ENCODE measurements at regions not wholly inside any gene's neighbourhood (a gene's known extent, or its start where the extent isn't known, plus 50 kb on each side); places are given as distances from the start of the nearest gene placed in this dataset.
A peak's percentile ranks its signal among the peaks of the same experiment; 100 is the strongest.

- TF ChIP-seq KDM5A (IDR thresholded peaks at IDR 0.05) (no peak), JUNB (IDR thresholded peaks at IDR 0.05) (no peak)
Measured at GRCh38 chr2:116953-117352, 70.6 kb upstream of the FAM110C start (continued).

GRCh38 chr2:115303-115702 is 69.0 kb upstream of the FAM110C start:
- Histone ChIP-seq H3K4me3 (no peak overlapping the region), H3K9me3 (no peaks in the 10 kb centered on the region), H3K4me1 (no peaks in the 10 kb centered on the region), H3K27ac (no peak overlapping the region), H3K4me2 (no peak overlapping the region)
- TF ChIP-seq ESRRA (IDR thresholded peaks at IDR 0.05; ENCODE audit: borderline replicate concordance, low read length) = no peak
- no peak for TF ChIP-seq KDM1A (IDR thresholded peaks at IDR 0.05; ENCODE audit: low read depth)
- no peak for TF ChIP-seq MAX (IDR thresholded peaks at IDR 0.05)
- no peak for TF ChIP-seq TP53 (CRISPR knock-in tag; IDR thresholded peaks at IDR 0.05)
- TF ChIP-seq GATA3 (IDR thresholded peaks at IDR 0.05; ENCODE audit: borderline replicate concordance) = no peak
- no peak for TF ChIP-seq CBX2 (IDR thresholded peaks at IDR 0.05; ENCODE audit: borderline replicate concordance, low read depth)
- FAIRE-seq (no peak), DNase-seq (ENCODE audit: low read depth in 1 of 2, low spot score in 1 of 2) (peak in 1 of 2 experiments; percentile 5), ATAC-seq (no peak)
- WGBS (ENCODE audit: missing lambda C conversion rate) = 2% methylated on average over 3 of the region's 3 CpGs
- ChIA-PET POLR2A (no interaction called here), CTCF (no interaction called here)

GRCh38 chr2:114616-115015 is 68.3 kb upstream of the FAM110C start:
- Histone ChIP-seq H3K4me3 (no peak overlapping the region), H3K4me2 (no peak overlapping the region), H3K9me3 (no peaks in the 10 kb centered on the region), H3K27ac (no peak overlapping the region), H3K4me1 (no peaks in the 10 kb centered on the region)
- no peak for ATAC-seq
- POLR2A ChIA-PET = no interaction called here
- no peak for FAIRE-seq
- CTCF ChIA-PET = no interaction called here
- DNase-seq (ENCODE audit: low read depth in 1 of 2, low spot score in 1 of 2) = no peak
- 19% methylated on average over 8 of the region's 8 CpGs for WGBS (ENCODE audit: missing lambda C conversion rate)
- no peak for TF ChIP-seq SREBF2 (IDR thresholded peaks at IDR 0.05)
- TF ChIP-seq HMGXB4 (CRISPR knock-in tag; IDR thresholded peaks at IDR 0.05; ENCODE audit: borderline replicate concordance) = no peak
- TF ChIP-seq EHF (CRISPR knock-in tag; IDR thresholded peaks at IDR 0.05) = no peak
- no peak for TF ChIP-seq BCL3 (IDR thresholded peaks at IDR 0.05)
- no peak for TF ChIP-seq ZNF302 (CRISPR knock-in tag; IDR thresholded peaks at IDR 0.05)
- TF ChIP-seq CTCF (IDR thresholded peaks at IDR 0.05) = no peak
- TF ChIP-seq POLR2A (IDR thresholded peaks at IDR 0.05; ENCODE audit: low read length) = no peak
- TF ChIP-seq ESRRA (IDR thresholded peaks at IDR 0.05; ENCODE audit: borderline replicate concordance, low read length) = no peak
- TF ChIP-seq BHLHE40 (IDR thresholded peaks at IDR 0.05; ENCODE audit: low read depth, low read length) = no peak
- TF ChIP-seq CHD2 (IDR thresholded peaks at IDR 0.05; ENCODE audit: low read length, partially characterized antibody) = no peak

- ChIA-PET POLR2A (no interaction called here), CTCF (no interaction called here)
- TF ChIP-seq FOXS1 (CRISPR knock-in tag; IDR thresholded peaks at IDR 0.05) (no peak), SMC3 (IDR thresholded peaks at IDR 0.05) (no peak), POLR2AphosphoS2 (conservative IDR thresholded peaks at IDR 0.05; ENCODE audit: low read length) (no peak), CBX2 (IDR thresholded peaks at IDR 0.05; ENCODE audit: borderline replicate concordance, low read depth) (no peak), USF2 (IDR thresholded peaks at IDR 0.05) (no peak), PHF8 (IDR thresholded peaks at IDR 0.05; ENCODE audit: borderline replicate concordance, low read depth) (no peak), PBX3 (IDR thresholded peaks at IDR 0.05) (no peak), EP300 (IDR thresholded peaks at IDR 0.05) (no peak), HOXB5 (CRISPR knock-in tag; IDR thresholded peaks at IDR 0.05) (no peak), RFX5 (IDR thresholded peaks at IDR 0.05) (no peak), TP53 (CRISPR knock-in tag; IDR thresholded peaks at IDR 0.05) (no peak), ATOH8 (CRISPR knock-in tag; IDR thresholded peaks at IDR 0.05; ENCODE audit: low read depth) (no peak), MAX (IDR thresholded peaks at IDR 0.05) (no peak)
Measured at GRCh38 chr2:109998-110397, 63.7 kb upstream of the FAM110C start.

More at GRCh38 chr2:109998-110397, 63.7 kb upstream of the FAM110C start:
- Histone ChIP-seq H3K27ac (no peak overlapping the region), H3K4me1 (no peaks in the 10 kb centered on the region), H3K4me2 (no peak overlapping the region), H3K4me3 (no peak overlapping the region), H3K9me3 (0 out of 3 replicates have a peak, but pooled peaks cover 7% of the 10 kb centered on the region)
- 0% methylated on average over 1 of the region's 1 CpG for WGBS (ENCODE audit: missing lambda C conversion rate)
- FAIRE-seq (no peak), ATAC-seq (no peak), DNase-seq (ENCODE audit: low read depth in 1 of 2, low spot score in 1 of 2) (no peak)
